ENCODE measurements at regions not wholly inside any gene's neighbourhood (a gene's known extent, or its start where the extent isn't known, plus 50 kb on each side); places are given as distances from the start of the nearest gene placed in this dataset.

- Histone ChIP-seq H3K4me3 (no peak overlapping the region), H3K9me3 (no peaks in the 10 kb centered on the region), H3K4me1 (no peaks in the 10 kb centered on the region), H3K27ac (no peak overlapping the region), H3K36me3 (no peaks in the 10 kb centered on the region), H3K27me3 (no peaks in the 10 kb centered on the region)
- intact Hi-C loops (cut with DNase I): no loop called here
- TF ChIP-seq CTCF (IDR thresholded peaks at IDR 0.05) (no peak), POLR2A (IDR thresholded peaks at IDR 0.05) (no peak), POLR2AphosphoS5 (IDR thresholded peaks at IDR 0.05; ENCODE audit: insufficient read depth in 1 of 2, low read depth in 1 of 2) (no peak)
- no peak for DNase-seq (ENCODE audit: extremely low spot score in 2 of 2)
Observed at GRCh38 chr9:22232971-22233370, 213.7 kb upstream of the DMRTA1 start.

DNA sequence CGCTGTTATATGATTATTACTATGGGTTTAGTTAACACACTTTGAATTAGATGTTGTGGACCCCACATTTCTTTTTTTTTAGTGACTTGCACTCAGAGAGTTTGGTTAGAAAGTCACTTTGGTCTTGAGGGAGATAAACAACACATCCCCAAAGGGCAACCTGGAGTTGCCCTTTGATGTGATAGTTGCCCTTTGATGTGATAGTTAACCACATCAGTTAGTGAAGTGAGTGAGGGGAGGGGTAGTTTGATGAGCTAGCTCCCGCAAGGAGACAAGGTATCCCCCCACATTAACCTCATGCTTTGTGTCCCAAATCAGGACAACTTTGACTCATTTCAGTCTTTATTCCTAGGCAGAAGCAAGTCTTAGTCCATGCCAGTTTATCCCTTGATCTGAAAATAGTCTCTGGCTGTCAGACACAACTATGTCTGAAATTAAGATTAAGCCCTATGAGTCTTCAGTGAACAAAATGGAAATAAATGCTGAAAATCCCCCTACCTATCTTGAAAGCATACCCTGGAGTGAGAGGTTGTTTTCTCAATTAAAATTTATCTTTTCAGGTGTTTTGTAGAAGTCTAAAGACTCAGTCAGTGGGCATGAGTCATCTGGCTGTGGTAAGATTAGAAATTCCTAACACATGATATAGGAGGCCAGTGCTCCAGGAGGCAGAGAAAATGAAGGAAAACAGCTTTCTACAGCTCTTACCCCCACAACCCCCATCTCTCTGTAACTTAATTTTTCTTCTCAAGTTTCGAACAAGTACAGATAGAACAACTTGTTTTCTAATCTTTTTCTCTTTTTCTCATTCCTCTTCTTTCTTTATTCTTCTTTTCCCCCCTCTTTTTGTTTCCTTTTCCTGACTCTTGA lies 208.9 kb upstream of the DMRTA1 start:
- H3K9me3 ChIP-seq: no peaks in the 10 kb centered on the region
- no peak overlapping the region for H3K27ac ChIP-seq
- no peaks in the 10 kb centered on the region for H3K36me3 ChIP-seq
- no peaks in the 10 kb centered on the region for H3K4me1 ChIP-seq
- no peak for DNase-seq (ENCODE audit: extremely low spot score in 2 of 2)
- no peaks in the 10 kb centered on the region for H3K27me3 ChIP-seq
- intact Hi-C loops (cut with DNase I): no loop called here
- H3K4me3 ChIP-seq: no peak overlapping the region
- no peak for TF ChIP-seq CTCF (IDR thresholded peaks at IDR 0.05)
- no peak for TF ChIP-seq POLR2A (IDR thresholded peaks at IDR 0.05)
- no peak for TF ChIP-seq POLR2AphosphoS5 (IDR thresholded peaks at IDR 0.05; ENCODE audit: insufficient read depth in 1 of 2, low read depth in 1 of 2)

- no peaks in the 10 kb centered on the region for H3K36me3 ChIP-seq
- TF ChIP-seq POLR2A (IDR thresholded peaks at IDR 0.05): no peak
- peak in 1 of 3 experiments; percentile 19 for TF ChIP-seq CTCF (IDR thresholded peaks at IDR 0.05)
- TF ChIP-seq POLR2AphosphoS5 (IDR thresholded peaks at IDR 0.05; ENCODE audit: insufficient read depth in 1 of 2, low read depth in 1 of 2): no peak
- H3K4me1 ChIP-seq: no peaks in the 10 kb centered on the region
- intact Hi-C loops (cut with DNase I): no loop called here
- no peaks in the 10 kb centered on the region for H3K9me3 ChIP-seq
- no peaks in the 10 kb centered on the region for H3K27me3 ChIP-seq
- no peak overlapping the region for H3K27ac ChIP-seq
- no peak overlapping the region for H3K4me3 ChIP-seq
- no peak for DNase-seq (ENCODE audit: extremely low spot score in 2 of 2)
Observed at GRCh38 chr9:22238809-22239684, 207.6 kb upstream of the DMRTA1 start.

DNA sequence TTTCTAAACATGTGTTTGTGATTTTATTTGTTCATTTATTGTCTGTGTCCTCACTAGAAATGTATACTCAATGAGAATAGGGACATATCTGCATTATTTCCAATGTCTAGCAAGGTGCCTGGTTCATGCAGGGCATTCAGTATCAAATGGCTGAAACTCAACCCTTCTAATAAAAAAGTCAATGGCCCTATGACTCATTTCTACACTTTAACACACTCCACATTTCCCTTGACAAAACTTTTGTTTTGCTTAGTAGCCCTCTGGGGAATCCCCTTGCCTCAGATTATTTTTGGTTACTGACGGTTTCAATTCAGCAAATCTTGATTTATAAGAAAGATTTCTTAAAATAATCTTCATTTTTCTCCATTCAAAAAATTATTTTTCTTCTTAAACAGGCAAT lies 206.0 kb upstream of the DMRTA1 start:
- no peak overlapping the region for H3K27ac ChIP-seq
- H3K36me3 ChIP-seq: no peaks in the 10 kb centered on the region
- no peak for DNase-seq (ENCODE audit: extremely low spot score in 2 of 2)
- intact Hi-C loops (cut with DNase I): no loop called here
- no peaks in the 10 kb centered on the region for H3K27me3 ChIP-seq
- no peaks in the 10 kb centered on the region for H3K4me1 ChIP-seq
- TF ChIP-seq POLR2A (IDR thresholded peaks at IDR 0.05) (no peak), CTCF (IDR thresholded peaks at IDR 0.05) (no peak), POLR2AphosphoS5 (IDR thresholded peaks at IDR 0.05; ENCODE audit: insufficient read depth in 1 of 2, low read depth in 1 of 2) (no peak)
- no peaks in the 10 kb centered on the region for H3K9me3 ChIP-seq
- no peak overlapping the region for H3K4me3 ChIP-seq
